ENCODE measurements at regions not wholly inside any gene's neighbourhood (a gene's known extent, or its start where the extent isn't known, plus 50 kb on each side); places are given as distances from the start of the nearest gene placed in this dataset.

GRCh38 chr9:23423999-23424398 lies 402.0 kb downstream of the ELAVL2 start:
- H3K4me1 Mint-ChIP-seq (ENCODE audit: unreplicated experiment), result no peaks in the 10 kb centered on the region
- no peak for TF ChIP-seq CTCF (IDR thresholded peaks at IDR 0.05)
- no peak overlapping the region for H3K4me3 Mint-ChIP-seq (ENCODE audit: unreplicated experiment)
- DNase-seq (ENCODE audit: extremely low spot score, unreplicated experiment), result no peak
- no peaks in the 10 kb centered on the region for H3K27me3 Mint-ChIP-seq (ENCODE audit: unreplicated experiment)
- no peak overlapping the region for H3K27ac Mint-ChIP-seq (ENCODE audit: unreplicated experiment)
- H3K36me3 Mint-ChIP-seq (ENCODE audit: unreplicated experiment), result no peaks in the 10 kb centered on the region
- H3K9me3 Mint-ChIP-seq (ENCODE audit: unreplicated experiment), result peaks cover 7% of the 10 kb centered on the region

GRCh38 chr9:23426144-23426543 lies 399.9 kb downstream of the ELAVL2 start:
- no peak overlapping the region for H3K4me3 Mint-ChIP-seq (ENCODE audit: unreplicated experiment)
- no peaks in the 10 kb centered on the region for H3K4me1 Mint-ChIP-seq (ENCODE audit: unreplicated experiment)
- no peak overlapping the region for H3K27ac Mint-ChIP-seq (ENCODE audit: unreplicated experiment)
- no peak for TF ChIP-seq CTCF (IDR thresholded peaks at IDR 0.05)
- no peaks in the 10 kb centered on the region for H3K27me3 Mint-ChIP-seq (ENCODE audit: unreplicated experiment)
- no peak for DNase-seq (ENCODE audit: extremely low spot score, unreplicated experiment)
- H3K9me3 Mint-ChIP-seq (ENCODE audit: unreplicated experiment), result peaks cover 7% of the 10 kb centered on the region
- no peaks in the 10 kb centered on the region for H3K36me3 Mint-ChIP-seq (ENCODE audit: unreplicated experiment)

GRCh38 chr9:23431459-23431858 lies 394.6 kb downstream of the ELAVL2 start:
- no peak for DNase-seq (ENCODE audit: extremely low spot score, unreplicated experiment)
- TF ChIP-seq CTCF (IDR thresholded peaks at IDR 0.05), result no peak
- peaks cover 13% of the 10 kb centered on the region for H3K9me3 Mint-ChIP-seq (ENCODE audit: unreplicated experiment)
- H3K27me3 Mint-ChIP-seq (ENCODE audit: unreplicated experiment), result no peaks in the 10 kb centered on the region
- H3K27ac Mint-ChIP-seq (ENCODE audit: unreplicated experiment), result no peak overlapping the region
- no peak overlapping the region for H3K4me3 Mint-ChIP-seq (ENCODE audit: unreplicated experiment)
- no peaks in the 10 kb centered on the region for H3K36me3 Mint-ChIP-seq (ENCODE audit: unreplicated experiment)
- H3K4me1 Mint-ChIP-seq (ENCODE audit: unreplicated experiment), result no peaks in the 10 kb centered on the region

- Mint-ChIP-seq H3K4me3 (ENCODE audit: unreplicated experiment) (no peak overlapping the region), H3K9me3 (ENCODE audit: unreplicated experiment) (peaks cover 9% of the 10 kb centered on the region), H3K27me3 (ENCODE audit: unreplicated experiment) (no peaks in the 10 kb centered on the region), H3K27ac (ENCODE audit: unreplicated experiment) (no peak overlapping the region), H3K4me1 (ENCODE audit: unreplicated experiment) (no peaks in the 10 kb centered on the region), H3K36me3 (ENCODE audit: unreplicated experiment) (no peaks in the 10 kb centered on the region)
- no peak for TF ChIP-seq CTCF (IDR thresholded peaks at IDR 0.05)
- DNase-seq (ENCODE audit: extremely low spot score, unreplicated experiment), result no peak
These were observed 391.4 kb downstream of the ELAVL2 start for GRCh38 chr9:23434654-23435053.

GRCh38 chr9:23438299-23438907 lies 387.6 kb downstream of the ELAVL2 start:
- no peak for TF ChIP-seq CTCF (IDR thresholded peaks at IDR 0.05)
- H3K36me3 Mint-ChIP-seq (ENCODE audit: unreplicated experiment), result no peaks in the 10 kb centered on the region
- no peaks in the 10 kb centered on the region for H3K4me1 Mint-ChIP-seq (ENCODE audit: unreplicated experiment)
- DNase-seq (ENCODE audit: extremely low spot score, unreplicated experiment), result no peak
- H3K27me3 Mint-ChIP-seq (ENCODE audit: unreplicated experiment), result no peaks in the 10 kb centered on the region
- no peak overlapping the region for H3K4me3 Mint-ChIP-seq (ENCODE audit: unreplicated experiment)
- no peak overlapping the region for H3K27ac Mint-ChIP-seq (ENCODE audit: unreplicated experiment)
- H3K9me3 Mint-ChIP-seq (ENCODE audit: unreplicated experiment), result peaks cover 7% of the 10 kb centered on the region

Data from osteocyte (in vitro differentiated cells).